ENCODE measurements at regions not wholly inside any gene's neighbourhood (a gene's known extent, or its start where the extent isn't known, plus 50 kb on each side); places are given as distances from the start of the nearest gene placed in this dataset.
A peak's percentile ranks its signal among the peaks of the same experiment; 100 is the strongest.

- no peak for TF ChIP-seq CTCF (IDR thresholded peaks at IDR 0.05; ENCODE audit: insufficient read depth, low read length, poor library complexity, severe bottlenecking)
- no peak for DNase-seq (ENCODE audit: extremely low read depth, insufficient read length)
- Histone ChIP-seq H3K27me3 (replicated peaks; ENCODE audit: control insufficient read depth, insufficient read depth, low read length) (no peaks in the 10 kb centered on the region), H3K36me3 (ENCODE audit: control insufficient read depth, insufficient read depth, low read length) (no peaks in the 10 kb centered on the region), H3K4me3 (replicated peaks; ENCODE audit: low read depth, low read length) (no peak overlapping the region)
Measured at GRCh38 chrX:74018253-74018652, 165.7 kb upstream of the XIST start.

GRCh38 chrX:74015379-74016019 lies 163.0 kb upstream of the XIST start:
- Histone ChIP-seq H3K36me3 (ENCODE audit: control insufficient read depth, insufficient read depth, low read length) (no peaks in the 10 kb centered on the region), H3K27me3 (replicated peaks; ENCODE audit: control insufficient read depth, insufficient read depth, low read length) (no peaks in the 10 kb centered on the region), H3K4me3 (replicated peaks; ENCODE audit: low read depth, low read length) (no peak overlapping the region)
- DNase-seq (ENCODE audit: extremely low read depth, insufficient read length) = peak; percentile 14
- peak; percentile 82 for TF ChIP-seq CTCF (IDR thresholded peaks at IDR 0.05; ENCODE audit: insufficient read depth, low read length, poor library complexity, severe bottlenecking)

DNA sequence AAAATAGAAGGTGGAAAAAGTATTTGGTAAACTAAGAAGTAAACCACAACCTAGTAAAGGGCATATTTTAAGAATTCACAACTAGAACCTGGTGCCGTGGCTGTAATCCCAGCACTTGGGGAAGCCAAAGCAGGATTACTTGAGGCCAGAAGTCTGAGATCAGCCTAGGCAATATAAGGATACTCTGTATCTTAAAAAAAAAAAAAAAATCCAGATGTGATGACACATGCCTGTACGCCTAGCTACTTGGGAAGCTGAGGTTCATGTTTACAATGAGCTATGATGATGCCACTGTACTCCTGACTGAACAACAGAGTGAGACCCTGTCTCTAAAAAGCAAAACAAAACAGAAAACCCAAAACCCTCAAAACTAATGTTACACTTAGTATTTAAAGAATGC lies 156.5 kb upstream of the XIST start:
- no peak for DNase-seq (ENCODE audit: extremely low read depth, insufficient read length)
- Histone ChIP-seq H3K4me3 (replicated peaks; ENCODE audit: low read depth, low read length) (no peak overlapping the region), H3K27me3 (replicated peaks; ENCODE audit: control insufficient read depth, insufficient read depth, low read length) (no peaks in the 10 kb centered on the region), H3K36me3 (ENCODE audit: control insufficient read depth, insufficient read depth, low read length) (no peaks in the 10 kb centered on the region)
- TF ChIP-seq CTCF (IDR thresholded peaks at IDR 0.05; ENCODE audit: insufficient read depth, low read length, poor library complexity, severe bottlenecking) = no peak

- TF ChIP-seq CTCF (IDR thresholded peaks at IDR 0.05; ENCODE audit: insufficient read depth, low read length, poor library complexity, severe bottlenecking) = no peak
- Histone ChIP-seq H3K36me3 (ENCODE audit: control insufficient read depth, insufficient read depth, low read length) (no peaks in the 10 kb centered on the region), H3K27me3 (replicated peaks; ENCODE audit: control insufficient read depth, insufficient read depth, low read length) (no peaks in the 10 kb centered on the region), H3K4me3 (replicated peaks; ENCODE audit: low read depth, low read length) (no peak overlapping the region)
- no peak for DNase-seq (ENCODE audit: extremely low read depth, insufficient read length)
Measured at GRCh38 chrX:73992019-73992418, 139.5 kb upstream of the XIST start.

DNA sequence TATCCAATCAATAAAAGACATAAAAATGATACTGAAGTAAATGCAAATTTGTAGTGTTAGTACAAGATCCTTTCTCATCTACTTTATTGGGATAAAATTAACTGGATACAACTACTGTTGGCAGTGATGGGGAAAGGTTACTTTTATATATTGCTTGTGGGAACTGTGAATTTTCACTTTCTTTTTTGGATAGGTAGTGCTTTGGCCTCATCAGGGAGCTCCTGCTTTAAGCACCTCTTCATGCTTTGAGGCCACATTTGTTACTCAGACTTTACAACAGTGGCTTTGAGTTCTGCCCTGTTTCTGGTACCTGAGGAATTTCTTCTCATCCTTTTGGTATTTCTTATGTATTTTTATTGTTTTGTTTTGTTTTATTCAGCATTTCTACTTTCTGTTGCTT lies 134.7 kb upstream of the XIST start:
- no peaks in the 10 kb centered on the region for H3K27me3 ChIP-seq (replicated peaks; ENCODE audit: control insufficient read depth, insufficient read depth, low read length)
- no peak overlapping the region for H3K4me3 ChIP-seq (replicated peaks; ENCODE audit: low read depth, low read length)
- no peak for DNase-seq (ENCODE audit: extremely low read depth, insufficient read length)
- no peak for TF ChIP-seq CTCF (IDR thresholded peaks at IDR 0.05; ENCODE audit: insufficient read depth, low read length, poor library complexity, severe bottlenecking)
- H3K36me3 ChIP-seq (ENCODE audit: control insufficient read depth, insufficient read depth, low read length) = no peaks in the 10 kb centered on the region
